Astrocyte of the spinal cord (primary cell): ENCODE measurements at regions not wholly inside any gene's neighbourhood (a gene's known extent, or its start where the extent isn't known, plus 50 kb on each side); places are given as distances from the start of the nearest gene placed in this dataset.

Experiments used
- DNase-seq: peaks from one replicate; pipeline ENCODE4 v3.0.0; 2011; ENCODE audit warnings: low read depth, low spot score
- H3K4me3 ChIP-seq: 2 replicates; pipeline ENCODE4 v1.5.1; 2011; ENCODE audit warnings: low read depth, mild to moderate bottlenecking, low read length, moderate library complexity
- in situ Hi-C: cut with HindIII; loops from 2 replicates; pipeline ENCODE4 v1.10.0; 2017; ENCODE audit warnings: low sequenced_read_pairs
- TF ChIP-seq, protein P1 (sequence below): IDR thresholded peaks from 2 replicates; pipeline ENCODE4 v1.5.1; 2012; ENCODE audit warnings: low read depth, mild to moderate bottlenecking, low read length, inconsistent platforms

DNA sequence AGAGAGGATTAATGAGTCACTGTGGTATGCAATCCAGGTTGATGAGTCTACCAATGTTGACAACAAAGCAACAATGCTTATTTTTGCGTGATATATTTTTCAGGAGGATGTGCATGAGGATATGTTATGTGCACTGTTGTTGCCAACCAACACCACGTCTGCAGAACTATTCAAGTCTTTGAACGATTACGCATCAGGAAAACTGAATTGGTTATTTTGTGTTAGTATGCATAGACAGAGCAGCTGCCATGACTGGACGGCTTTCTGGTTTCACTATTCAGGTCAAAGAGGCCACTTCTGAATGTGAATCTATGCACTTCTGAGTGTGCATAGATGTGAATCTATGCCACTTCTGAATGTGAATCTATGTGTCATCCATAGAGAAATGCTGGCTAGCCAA lies 134.0 kb upstream of the GRIK2 start:
- no peak for DNase-seq
- in situ Hi-C loops: no loop called here
- no peak overlapping the region for H3K4me3 ChIP-seq
- TF ChIP-seq, protein P1, sequence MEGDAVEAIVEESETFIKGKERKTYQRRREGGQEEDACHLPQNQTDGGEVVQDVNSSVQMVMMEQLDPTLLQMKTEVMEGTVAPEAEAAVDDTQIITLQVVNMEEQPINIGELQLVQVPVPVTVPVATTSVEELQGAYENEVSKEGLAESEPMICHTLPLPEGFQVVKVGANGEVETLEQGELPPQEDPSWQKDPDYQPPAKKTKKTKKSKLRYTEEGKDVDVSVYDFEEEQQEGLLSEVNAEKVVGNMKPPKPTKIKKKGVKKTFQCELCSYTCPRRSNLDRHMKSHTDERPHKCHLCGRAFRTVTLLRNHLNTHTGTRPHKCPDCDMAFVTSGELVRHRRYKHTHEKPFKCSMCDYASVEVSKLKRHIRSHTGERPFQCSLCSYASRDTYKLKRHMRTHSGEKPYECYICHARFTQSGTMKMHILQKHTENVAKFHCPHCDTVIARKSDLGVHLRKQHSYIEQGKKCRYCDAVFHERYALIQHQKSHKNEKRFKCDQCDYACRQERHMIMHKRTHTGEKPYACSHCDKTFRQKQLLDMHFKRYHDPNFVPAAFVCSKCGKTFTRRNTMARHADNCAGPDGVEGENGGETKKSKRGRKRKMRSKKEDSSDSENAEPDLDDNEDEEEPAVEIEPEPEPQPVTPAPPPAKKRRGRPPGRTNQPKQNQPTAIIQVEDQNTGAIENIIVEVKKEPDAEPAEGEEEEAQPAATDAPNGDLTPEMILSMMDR: no peak

DNA sequence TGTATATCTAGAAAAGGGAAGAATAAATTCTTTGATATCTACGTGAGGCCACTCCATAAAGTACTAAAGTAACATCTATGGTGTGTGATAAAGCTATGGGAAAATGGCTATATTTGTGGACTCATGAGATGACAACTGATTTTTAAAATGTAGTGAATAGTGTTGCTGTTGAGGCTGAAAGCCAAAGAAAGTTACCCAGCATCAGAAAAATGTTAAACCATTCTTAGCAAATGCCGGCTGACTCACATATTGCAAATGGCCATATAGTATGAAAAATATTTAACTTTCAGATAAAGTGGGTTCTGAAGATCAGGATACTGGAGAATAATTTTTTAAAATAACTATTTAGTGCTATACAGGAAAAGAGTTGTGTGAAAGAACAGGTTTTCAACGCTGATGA lies 129.9 kb upstream of the GRIK2 start:
- TF ChIP-seq, protein P1: no peak
- no peak overlapping the region for H3K4me3 ChIP-seq
- DNase-seq: no peak
- in situ Hi-C loops: no loop called here

DNA sequence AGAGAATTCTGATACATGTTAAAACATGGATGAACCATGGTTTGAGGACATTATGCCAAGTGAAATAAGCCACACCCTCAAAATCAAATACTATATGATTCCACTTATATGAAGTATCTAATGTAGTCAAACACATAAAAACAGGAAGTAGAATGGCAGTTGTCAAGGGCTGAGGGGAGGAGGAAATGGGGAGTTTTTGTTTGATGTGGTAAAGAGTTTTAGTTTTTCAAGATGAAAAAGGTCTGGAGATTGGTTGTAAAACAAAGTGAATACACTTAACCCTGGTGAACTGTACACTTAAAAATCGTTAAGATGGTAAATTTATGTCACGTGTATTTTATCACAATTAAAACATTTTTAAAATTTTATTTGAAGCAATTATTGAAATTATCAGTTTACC lies 127.4 kb upstream of the GRIK2 start:
- DNase-seq: no peak
- in situ Hi-C loops: no loop called here
- no peak overlapping the region for H3K4me3 ChIP-seq
- TF ChIP-seq, protein P1: no peak

DNA sequence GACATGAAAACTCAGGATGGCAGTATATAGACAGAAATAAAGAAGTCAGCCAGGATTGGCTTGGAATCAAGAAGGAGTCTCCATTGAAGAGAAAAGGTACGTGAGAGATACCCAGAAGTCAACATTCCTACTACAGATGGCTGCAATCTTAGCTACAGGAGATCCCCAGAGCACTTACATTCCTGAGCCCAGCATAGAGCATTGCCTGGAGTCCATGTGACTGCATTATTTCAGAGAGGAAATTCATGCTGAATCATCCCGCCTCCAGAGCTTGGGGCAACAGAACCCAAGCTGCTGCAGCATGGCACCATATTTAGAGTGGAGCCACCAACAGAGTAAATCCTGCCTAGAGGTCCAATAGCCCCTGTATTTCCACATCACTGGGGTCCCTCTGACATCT lies 125.0 kb upstream of the GRIK2 start:
- TF ChIP-seq, protein P1: no peak
- no peak for DNase-seq
- H3K4me3 ChIP-seq: no peak overlapping the region
- in situ Hi-C loops: no loop called here

DNA sequence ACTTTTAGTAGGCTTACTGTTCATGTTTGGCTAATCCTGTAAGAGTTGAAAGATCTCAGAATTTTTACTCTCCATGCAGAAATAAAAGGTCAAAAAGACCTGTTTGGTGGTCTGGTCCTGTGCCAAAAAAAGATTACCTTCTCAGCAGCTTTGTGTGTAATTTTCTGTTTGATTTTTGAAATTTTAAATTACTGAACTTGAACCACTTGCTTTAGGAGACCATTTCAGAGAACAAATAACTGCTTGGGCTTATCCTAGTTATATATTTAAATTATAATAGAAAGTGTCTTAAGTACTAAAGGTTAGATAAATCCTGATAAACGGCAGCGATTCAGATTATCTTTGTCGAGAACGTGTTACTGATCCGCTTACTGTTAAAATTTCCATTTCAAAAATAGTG lies 118.3 kb upstream of the GRIK2 start:
- DNase-seq: no peak
- in situ Hi-C loops: no loop called here
- no peak overlapping the region for H3K4me3 ChIP-seq
- TF ChIP-seq, protein P1: no peak

DNA sequence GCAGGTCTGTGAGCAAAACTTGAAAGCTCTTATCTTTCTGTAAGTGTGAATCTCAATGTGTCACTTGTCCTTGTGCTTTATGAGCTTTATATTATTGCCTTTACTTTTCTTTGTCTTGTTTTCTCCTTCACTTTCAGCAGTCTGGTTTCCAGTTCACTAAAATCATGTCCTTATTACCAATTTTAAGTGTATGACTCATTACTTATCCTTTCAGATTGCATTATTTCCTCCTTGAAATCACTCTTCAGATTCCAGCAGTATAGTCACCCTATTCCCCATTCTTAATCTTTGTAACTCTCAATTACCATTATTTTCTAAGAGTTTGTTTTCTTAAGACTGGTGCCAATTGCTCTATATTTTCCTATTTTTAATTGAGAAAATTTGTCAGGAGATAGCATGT lies 117.4 kb upstream of the GRIK2 start:
- H3K4me3 ChIP-seq: no peak overlapping the region
- TF ChIP-seq, protein P1: no peak
- in situ Hi-C loops: no loop called here
- DNase-seq: no peak

DNA sequence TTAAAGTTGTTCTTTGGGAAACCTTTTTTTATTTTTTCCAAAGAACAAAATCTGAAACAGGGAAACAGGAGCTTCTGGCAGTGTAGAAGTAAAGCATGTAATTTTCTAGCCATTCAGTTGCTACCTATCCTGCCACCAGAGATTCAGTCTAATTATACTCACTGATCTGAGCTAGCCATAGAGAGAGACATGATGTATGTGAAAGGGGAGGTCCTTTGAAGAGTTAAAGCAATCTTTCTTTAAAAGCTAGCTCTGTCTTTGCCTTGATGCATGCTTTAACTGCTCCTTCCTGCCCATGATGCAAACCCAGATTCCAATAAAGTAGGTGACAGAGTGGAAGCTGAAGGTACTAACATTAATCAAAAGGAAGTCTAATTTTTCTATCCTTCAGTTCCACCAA lies 114.1 kb upstream of the GRIK2 start:
- TF ChIP-seq, protein P1: no peak
- in situ Hi-C loops: no loop called here
- H3K4me3 ChIP-seq: no peak overlapping the region
- DNase-seq: no peak
